T-helper 1 cell treated with Interleukin-12 subunit alpha and Interleukin-12 subunit beta and Interleukin-4 antibody, amounts not matched to agents 30 ng/mL and 1 ng/mL, for 36 hours (primary cell): ENCODE measurements at regions not wholly inside any gene's neighbourhood (a gene's known extent, or its start where the extent isn't known, plus 50 kb on each side); places are given as distances from the start of the nearest gene placed in this dataset.

Experiments used
- intact Hi-C: fragments of 100-400 bp; cut with micrococcal nuclease; formaldehyde crosslinking; loops from one replicate; pipeline ENCODE4 v1.15.1; 2024

- intact Hi-C loops = no loop called here
These were observed 422.2 kb upstream of the SALL3 start for GRCh38 chr18:78557371-78557770.

GRCh38 chr18:78558101-78558810 is 421.4 kb upstream of the SALL3 start:
- intact Hi-C loops = no loop called here

DNA sequence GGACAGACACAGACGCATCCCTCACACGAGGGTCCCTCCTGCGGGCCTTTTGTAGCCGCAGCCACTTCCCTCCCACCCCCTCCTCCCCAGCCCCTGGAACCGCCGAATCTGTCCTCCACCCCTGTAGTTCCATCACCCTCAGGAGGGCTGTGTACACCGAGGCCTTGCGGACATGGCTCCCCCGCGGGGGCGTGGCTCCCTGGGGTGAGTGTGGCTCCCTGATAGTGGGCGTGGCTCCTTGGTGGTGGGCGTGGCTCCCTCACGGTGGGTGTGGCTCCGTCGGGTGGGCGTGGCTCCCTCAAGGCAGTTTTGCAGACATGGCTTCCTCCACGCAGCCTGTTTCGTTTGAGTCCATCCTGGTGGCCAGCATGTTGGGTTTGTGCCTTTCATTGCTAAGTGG is 420.7 kb upstream of the SALL3 start:
- intact Hi-C loops = no loop called here

- intact Hi-C loops = no loop called here
These were observed 420.0 kb upstream of the SALL3 start for GRCh38 chr18:78559584-78559983.

- intact Hi-C loops = no loop called here
These were observed 417.7 kb upstream of the SALL3 start for GRCh38 chr18:78561757-78562510.

DNA sequence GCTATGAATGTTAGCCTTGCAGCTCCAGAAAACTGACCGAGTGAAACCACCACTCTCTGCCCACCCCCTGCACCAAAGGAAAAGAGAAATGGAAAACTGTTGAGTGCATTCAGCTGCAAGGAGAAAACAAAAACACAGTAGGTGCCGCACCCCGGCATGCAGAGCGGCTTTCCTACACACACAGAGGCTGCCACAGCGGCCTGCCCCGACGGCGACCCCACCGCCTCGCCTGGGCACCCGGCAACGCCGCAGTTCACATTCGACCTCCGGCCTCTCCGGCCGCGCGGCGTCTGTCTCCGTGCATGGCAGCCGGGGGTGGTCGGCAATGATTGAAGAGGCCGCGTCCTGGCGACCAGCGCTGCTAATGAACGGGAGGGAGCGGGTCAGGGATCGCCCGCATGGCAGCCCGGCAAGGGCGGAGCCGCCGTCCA is 417.1 kb upstream of the SALL3 start:
- intact Hi-C loops = no loop called here

DNA sequence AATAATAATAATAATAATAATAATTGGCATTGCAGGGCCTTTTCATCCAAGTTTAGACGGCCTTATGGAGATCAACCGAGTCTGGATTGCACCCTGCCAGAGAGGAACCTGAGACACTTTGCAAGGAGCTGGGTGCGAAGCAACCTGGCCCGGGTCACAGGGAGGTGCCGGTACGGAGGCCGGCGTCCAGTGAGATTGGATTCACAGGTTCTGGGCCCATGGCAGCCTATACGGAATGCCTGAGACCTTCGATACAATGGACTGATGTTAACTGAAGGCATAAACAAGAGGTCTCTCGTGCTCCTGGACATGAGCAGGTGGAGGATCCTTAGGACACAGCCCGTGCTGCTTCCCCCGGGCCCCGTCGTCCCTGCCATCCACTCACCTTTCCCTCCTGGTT is 416.5 kb upstream of the SALL3 start:
- intact Hi-C loops = no loop called here

DNA sequence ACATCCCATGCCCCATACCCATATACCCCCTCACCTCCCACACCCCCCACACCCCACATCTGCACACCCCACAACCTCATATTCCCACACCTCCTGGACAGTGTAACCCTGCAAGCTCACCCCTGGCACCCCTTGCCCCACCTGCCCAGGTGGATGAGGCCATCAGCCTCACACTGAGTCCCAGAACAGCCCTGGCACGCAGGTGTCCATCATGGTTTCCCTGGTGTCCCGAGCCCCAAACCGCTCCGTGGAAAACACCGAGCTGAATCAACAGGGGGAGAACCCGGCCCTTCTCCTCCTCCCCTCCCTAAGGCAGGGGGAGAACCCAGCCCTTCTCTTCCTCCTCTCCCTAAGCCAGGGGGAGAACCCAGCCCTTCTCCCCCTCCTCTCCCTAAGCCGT is 415.6 kb upstream of the SALL3 start:
- intact Hi-C loops = no loop called here

- intact Hi-C loops = no loop called here
These were observed 415.1 kb upstream of the SALL3 start for GRCh38 chr18:78564518-78564917.

DNA sequence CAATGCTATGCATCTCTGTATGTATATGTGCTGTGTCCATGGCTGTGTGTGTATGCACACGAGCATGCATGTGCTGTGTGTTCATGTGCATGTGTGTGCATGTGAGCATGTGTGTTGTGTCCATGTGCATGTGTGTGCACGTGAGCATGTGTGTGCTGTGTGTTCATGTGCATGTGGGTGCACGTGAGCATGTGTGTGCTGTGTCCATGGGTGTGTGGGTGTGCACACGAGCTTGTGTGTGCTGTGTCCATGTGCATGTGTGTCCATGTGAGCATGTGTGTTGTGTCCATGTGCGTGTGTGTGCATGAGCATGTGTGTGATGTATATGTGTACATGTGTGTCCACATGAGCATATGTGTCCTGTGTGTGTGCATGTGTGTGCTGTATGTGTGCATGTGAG is 414.4 kb upstream of the SALL3 start:
- intact Hi-C loops = no loop called here

DNA sequence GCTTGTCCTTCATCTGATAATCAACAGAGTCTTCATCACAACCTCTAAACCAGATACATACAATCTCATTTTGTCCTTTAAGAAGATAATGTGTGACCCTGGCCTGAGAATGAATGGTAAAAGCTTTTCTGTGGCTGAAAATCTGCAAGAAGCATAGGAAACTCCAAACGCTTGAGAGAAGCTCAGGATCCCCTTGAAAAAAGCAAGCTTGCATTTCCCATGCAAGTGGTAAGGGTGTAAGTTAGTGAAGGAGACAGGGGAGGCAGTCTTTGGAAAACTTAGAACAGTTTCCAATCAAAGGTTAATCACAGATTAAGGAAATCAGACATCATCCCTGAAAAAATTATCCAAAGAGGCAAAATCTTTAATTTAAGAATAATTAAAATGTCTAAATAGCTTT is 413.6 kb upstream of the SALL3 start:
- intact Hi-C loops = no loop called here

- intact Hi-C loops = no loop called here
These were observed 412.9 kb upstream of the SALL3 start for GRCh38 chr18:78566720-78567119.

DNA sequence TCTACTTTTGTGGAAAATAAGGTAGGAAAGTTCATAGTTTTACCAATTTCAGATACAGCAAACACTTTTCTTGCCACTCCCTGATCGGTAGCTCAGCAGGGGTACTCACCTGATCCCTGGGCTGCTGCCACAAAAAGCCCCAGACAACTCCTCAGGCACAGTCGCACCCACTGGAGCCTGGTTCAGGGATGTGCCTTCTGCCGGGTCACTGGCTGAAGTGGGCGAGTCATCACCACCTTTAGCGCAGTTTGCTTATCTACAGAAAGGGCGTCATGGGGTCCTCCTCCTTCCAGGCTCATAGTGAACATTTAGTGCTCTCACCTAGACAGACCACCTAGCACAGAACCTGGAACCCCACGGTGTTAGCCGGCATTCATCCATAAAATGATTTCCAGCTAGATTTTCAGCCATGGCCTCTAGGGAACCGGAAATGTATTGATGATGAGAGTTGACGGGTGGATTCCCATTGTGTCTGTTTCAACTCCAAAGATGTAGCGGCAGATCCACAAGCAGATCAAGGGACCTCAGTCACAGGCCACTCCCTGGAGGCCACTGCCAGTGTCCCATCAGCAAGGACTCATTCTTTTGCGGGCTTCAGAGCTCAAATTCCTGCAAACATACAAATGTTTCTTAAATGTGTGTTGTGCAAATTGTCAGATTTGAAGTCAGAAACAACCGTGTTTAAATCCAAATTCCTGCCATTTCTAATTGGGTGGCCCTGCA is 408.4 kb upstream of the SALL3 start:
- intact Hi-C loops = no loop called here

- intact Hi-C loops = no loop called here
These were observed 407.7 kb upstream of the SALL3 start for GRCh38 chr18:78571831-78572347.

DNA sequence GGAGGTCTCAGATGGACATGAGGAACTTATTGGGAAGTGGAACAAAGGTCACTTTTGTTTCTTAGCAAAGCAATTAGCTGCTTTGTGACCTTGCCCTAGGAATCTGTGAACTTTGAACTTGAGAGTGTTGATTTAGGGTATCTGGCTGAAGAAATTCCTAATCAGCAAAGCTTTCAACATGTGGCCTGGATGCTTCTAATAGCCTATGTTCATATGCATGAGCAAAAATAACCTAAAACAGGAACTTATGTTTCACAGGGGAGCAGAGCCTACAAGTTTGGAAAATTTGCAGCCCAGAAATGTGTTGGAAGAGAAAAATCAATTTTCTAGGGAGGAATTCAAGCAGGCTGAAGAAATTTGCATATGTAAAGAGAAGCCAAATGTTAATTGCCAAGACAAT is 405.8 kb upstream of the SALL3 start:
- intact Hi-C loops = no loop called here

DNA sequence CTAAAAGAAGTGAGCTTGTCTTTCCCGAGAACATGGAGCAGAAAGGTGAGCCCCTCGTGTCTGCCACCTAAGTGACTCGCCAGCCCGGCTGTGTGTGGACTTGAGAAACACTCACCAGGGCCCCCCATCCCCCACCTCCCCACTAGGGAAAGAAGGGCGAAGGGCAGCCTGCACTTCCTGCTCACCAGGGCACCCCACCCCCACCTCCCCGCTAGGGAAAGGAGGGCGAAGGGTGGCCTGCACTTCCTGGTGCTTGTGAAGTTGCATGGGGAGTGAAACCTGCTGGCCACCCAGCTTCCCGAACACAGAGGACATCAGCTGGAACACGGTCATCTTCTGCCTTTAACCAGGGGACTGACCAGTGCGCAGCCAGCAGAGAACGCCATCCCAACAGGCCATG is 402.7 kb upstream of the SALL3 start:
- intact Hi-C loops = no loop called here

DNA sequence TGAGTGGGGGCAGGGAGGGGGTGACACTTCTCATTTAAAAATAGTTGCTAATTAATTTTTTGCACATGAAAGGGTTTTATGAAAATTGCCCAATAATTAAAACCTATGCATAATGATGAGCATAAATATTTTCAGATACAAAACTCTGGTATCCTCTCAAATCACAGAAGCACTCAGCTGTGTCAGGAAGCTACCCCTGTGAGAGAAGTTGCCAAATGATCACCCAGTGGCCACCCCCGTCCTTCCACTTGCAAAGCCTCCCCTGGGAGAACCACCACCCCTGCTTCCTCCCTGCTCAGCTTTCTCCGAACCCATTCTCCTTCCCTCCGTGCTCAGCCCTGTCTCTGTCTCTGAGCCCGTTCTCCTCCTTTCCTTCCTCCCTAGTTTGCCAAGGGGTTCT is 400.2 kb upstream of the SALL3 start:
- intact Hi-C loops = no loop called here

DNA sequence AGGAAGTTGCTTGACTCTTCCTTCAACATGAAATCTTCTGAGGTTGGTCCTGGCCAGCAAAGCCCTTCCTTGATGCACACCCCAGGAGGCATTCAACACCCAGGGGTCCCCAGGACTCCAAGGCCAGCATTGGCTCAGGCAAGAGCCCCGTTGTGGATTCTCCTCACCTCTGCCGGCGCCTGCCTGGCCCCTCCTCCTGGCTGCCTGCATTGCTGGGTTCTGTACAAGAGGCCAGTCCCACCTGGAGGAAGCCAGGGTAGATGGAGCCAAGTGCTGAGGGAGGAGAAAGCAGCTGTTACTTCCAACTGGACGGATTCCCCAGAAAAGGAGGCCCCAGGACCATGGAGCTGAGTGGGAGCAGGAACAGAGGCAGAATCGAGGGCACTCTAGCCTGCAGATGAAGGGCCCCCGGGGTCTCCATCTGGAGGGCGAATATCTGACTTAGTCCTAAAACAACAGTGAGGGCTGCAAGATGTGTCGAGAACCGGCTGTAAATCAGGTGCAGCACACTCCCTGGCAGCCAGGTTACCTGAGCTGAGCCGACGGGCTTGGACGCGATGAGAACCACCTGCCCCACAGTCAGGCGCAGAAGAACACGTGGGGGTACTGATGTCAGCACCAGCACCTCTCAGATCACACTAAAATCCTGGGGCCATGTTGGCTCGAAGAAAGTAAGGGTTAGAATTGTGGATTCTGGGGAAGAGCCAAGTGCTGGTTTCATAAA is 399.6 kb upstream of the SALL3 start:
- intact Hi-C loops = no loop called here

GRCh38 chr18:78580835-78581339 is 398.7 kb upstream of the SALL3 start:
- intact Hi-C loops = no loop called here

GRCh38 chr18:78582181-78582709 is 397.4 kb upstream of the SALL3 start:
- intact Hi-C loops = no loop called here
